Activated naive CD4-positive, alpha-beta T cell treated with anti-CD3 and anti-CD28 coated beads, Interleukin-2, amount 50 U/mL, for 24 hours (primary cell): ENCODE measurements at regions not wholly inside any gene's neighbourhood (a gene's known extent, or its start where the extent isn't known, plus 50 kb on each side); places are given as distances from the start of the nearest gene placed in this dataset.

Experiments
- H3K27ac Mint-ChIP-seq: one replicate; pipeline ENCODE4 v1.8.0; 2021; ENCODE audit warnings: mild to moderate bottlenecking, mixed read lengths
- H3K27me3 Mint-ChIP-seq: one replicate; pipeline ENCODE4 v1.8.0; 2021; ENCODE audit warnings: mixed read lengths
- H3K36me3 Mint-ChIP-seq: one replicate; pipeline ENCODE4 v1.8.0; 2021; ENCODE audit warnings: mixed read lengths
- H3K4me1 Mint-ChIP-seq: one replicate; pipeline ENCODE4 v1.8.0; 2021; ENCODE audit warnings: mixed read lengths
- H3K4me3 Mint-ChIP-seq: one replicate; pipeline ENCODE4 v1.8.0; 2021; ENCODE audit warnings: mild to moderate bottlenecking, mixed read lengths
- H3K9me3 Mint-ChIP-seq: one replicate; pipeline ENCODE4 v1.8.0; 2021; ENCODE audit warnings: mixed read lengths

- Mint-ChIP-seq H3K4me1 (peaks cover 4% of the 10 kb centered on the region), H3K9me3 (no peaks in the 10 kb centered on the region), H3K4me3 (no peak overlapping the region), H3K27me3 (peaks cover 7% of the 10 kb centered on the region), H3K36me3 (no peaks in the 10 kb centered on the region), H3K27ac (no peak overlapping the region)
Measured at GRCh38 chr4:157978680-157979361, 194.0 kb downstream of the GASK1B start.

GRCh38 chr4:157977086-157977485 lies 195.7 kb downstream of the GASK1B start:
- Mint-ChIP-seq H3K4me3 (no peak overlapping the region), H3K27me3 (peaks cover 4% of the 10 kb centered on the region), H3K9me3 (no peaks in the 10 kb centered on the region)

GRCh38 chr4:157973297-157973696 lies 199.5 kb downstream of the GASK1B start:
- Mint-ChIP-seq H3K9me3 (no peaks in the 10 kb centered on the region), H3K4me3 (no peak overlapping the region), H3K4me1 (no peaks in the 10 kb centered on the region), H3K27ac (no peak overlapping the region), H3K36me3 (no peaks in the 10 kb centered on the region), H3K27me3 (peaks cover 1% of the 10 kb centered on the region)

More at GRCh38 chr4:157977086-157977485, 195.7 kb downstream of the GASK1B start:
- peaks cover 4% of the 10 kb centered on the region for H3K4me1 Mint-ChIP-seq
- H3K27ac Mint-ChIP-seq = no peak overlapping the region
- no peaks in the 10 kb centered on the region for H3K36me3 Mint-ChIP-seq

- H3K27me3 Mint-ChIP-seq = no peaks in the 10 kb centered on the region
- no peak overlapping the region for H3K4me3 Mint-ChIP-seq
- no peak overlapping the region for H3K27ac Mint-ChIP-seq
- no peaks in the 10 kb centered on the region for H3K9me3 Mint-ChIP-seq
- H3K36me3 Mint-ChIP-seq = no peaks in the 10 kb centered on the region
- H3K4me1 Mint-ChIP-seq = no peaks in the 10 kb centered on the region
Measured at GRCh38 chr4:157964463-157964862, 208.4 kb downstream of the GASK1B start.

- Mint-ChIP-seq H3K27ac (no peak overlapping the region), H3K4me3 (no peak overlapping the region)
Measured at GRCh38 chr4:157961229-157961990, 211.4 kb downstream of the GASK1B start.

GRCh38 chr4:157957905-157958304 lies 214.9 kb downstream of the GASK1B start:
- Mint-ChIP-seq H3K27me3 (peaks cover 2% of the 10 kb centered on the region), H3K27ac (no peak overlapping the region), H3K36me3 (no peaks in the 10 kb centered on the region), H3K4me1 (no peaks in the 10 kb centered on the region), H3K9me3 (no peaks in the 10 kb centered on the region), H3K4me3 (no peak overlapping the region)

More at GRCh38 chr4:157961229-157961990, 211.4 kb downstream of the GASK1B start:
- peaks cover 2% of the 10 kb centered on the region for H3K27me3 Mint-ChIP-seq
- H3K4me1 Mint-ChIP-seq = no peaks in the 10 kb centered on the region
- H3K9me3 Mint-ChIP-seq = no peaks in the 10 kb centered on the region
- H3K36me3 Mint-ChIP-seq = no peaks in the 10 kb centered on the region

GRCh38 chr4:157942017-157942416 lies 230.8 kb downstream of the GASK1B start:
- Mint-ChIP-seq H3K27me3 (no peaks in the 10 kb centered on the region), H3K4me3 (no peak overlapping the region), H3K9me3 (no peaks in the 10 kb centered on the region), H3K27ac (no peak overlapping the region), H3K36me3 (no peaks in the 10 kb centered on the region), H3K4me1 (no peaks in the 10 kb centered on the region)

- no peak overlapping the region for H3K27ac Mint-ChIP-seq
- H3K9me3 Mint-ChIP-seq = no peaks in the 10 kb centered on the region
Measured at GRCh38 chr4:157934151-157934550, 238.7 kb downstream of the GASK1B start.

GRCh38 chr4:157932936-157933335 lies 239.9 kb downstream of the GASK1B start:
- Mint-ChIP-seq H3K27me3 (no peaks in the 10 kb centered on the region), H3K36me3 (no peaks in the 10 kb centered on the region), H3K9me3 (no peaks in the 10 kb centered on the region), H3K4me3 (no peak overlapping the region), H3K4me1 (no peaks in the 10 kb centered on the region), H3K27ac (no peak overlapping the region)

More at GRCh38 chr4:157934151-157934550, 238.7 kb downstream of the GASK1B start:
- Mint-ChIP-seq H3K36me3 (no peaks in the 10 kb centered on the region), H3K4me1 (no peaks in the 10 kb centered on the region), H3K4me3 (no peak overlapping the region), H3K27me3 (no peaks in the 10 kb centered on the region)

- Mint-ChIP-seq H3K9me3 (no peaks in the 10 kb centered on the region), H3K27me3 (no peaks in the 10 kb centered on the region), H3K4me3 (no peak overlapping the region), H3K4me1 (no peaks in the 10 kb centered on the region), H3K27ac (no peak overlapping the region), H3K36me3 (no peaks in the 10 kb centered on the region)
Measured at GRCh38 chr4:157929486-157929885, 243.3 kb downstream of the GASK1B start.

GRCh38 chr4:157918036-157918832 lies 254.6 kb downstream of the GASK1B start:
- Mint-ChIP-seq H3K36me3 (no peaks in the 10 kb centered on the region), H3K4me1 (no peaks in the 10 kb centered on the region), H3K9me3 (no peaks in the 10 kb centered on the region), H3K27me3 (no peaks in the 10 kb centered on the region), H3K4me3 (no peak overlapping the region), H3K27ac (no peak overlapping the region)

GRCh38 chr4:157912212-157912611 lies 260.6 kb downstream of the GASK1B start:
- no peak overlapping the region for H3K27ac Mint-ChIP-seq
- no peaks in the 10 kb centered on the region for H3K9me3 Mint-ChIP-seq
- H3K4me1 Mint-ChIP-seq = no peaks in the 10 kb centered on the region
- no peak overlapping the region for H3K4me3 Mint-ChIP-seq
- H3K36me3 Mint-ChIP-seq = no peaks in the 10 kb centered on the region
- H3K27me3 Mint-ChIP-seq = no peaks in the 10 kb centered on the region

- no peak overlapping the region for H3K27ac Mint-ChIP-seq
- no peaks in the 10 kb centered on the region for H3K27me3 Mint-ChIP-seq
- H3K9me3 Mint-ChIP-seq = no peaks in the 10 kb centered on the region
- no peak overlapping the region for H3K4me3 Mint-ChIP-seq
- no peaks in the 10 kb centered on the region for H3K36me3 Mint-ChIP-seq
- H3K4me1 Mint-ChIP-seq = no peaks in the 10 kb centered on the region
Measured at GRCh38 chr4:157911662-157912061, 261.2 kb downstream of the GASK1B start.

GRCh38 chr4:157908691-157909090 lies 264.1 kb downstream of the GASK1B start:
- H3K9me3 Mint-ChIP-seq = no peaks in the 10 kb centered on the region
- H3K4me1 Mint-ChIP-seq = no peaks in the 10 kb centered on the region
- no peak overlapping the region for H3K4me3 Mint-ChIP-seq
- H3K27ac Mint-ChIP-seq = no peak overlapping the region
- H3K27me3 Mint-ChIP-seq = no peaks in the 10 kb centered on the region
- H3K36me3 Mint-ChIP-seq = no peaks in the 10 kb centered on the region

- no peak overlapping the region for H3K4me3 Mint-ChIP-seq
- no peaks in the 10 kb centered on the region for H3K27me3 Mint-ChIP-seq
- H3K36me3 Mint-ChIP-seq = no peaks in the 10 kb centered on the region
- no peak overlapping the region for H3K27ac Mint-ChIP-seq
- no peaks in the 10 kb centered on the region for H3K4me1 Mint-ChIP-seq
- no peaks in the 10 kb centered on the region for H3K9me3 Mint-ChIP-seq
Measured at GRCh38 chr4:157908031-157908430, 264.8 kb downstream of the GASK1B start.
